Smooth muscle cell (in vitro differentiated cells): ENCODE measurements at regions not wholly inside any gene's neighbourhood (a gene's known extent, or its start where the extent isn't known, plus 50 kb on each side); places are given as distances from the start of the nearest gene placed in this dataset.

Experiments used
- DNase-seq: peaks from one replicate; lab custom pipeline; 2025; ENCODE audit not compliant: unreplicated experiment; lab: John Stamatoyannopoulos, UW
- H2AFZ ChIP-seq: fragments of 200-600 bp; sonication (generic); 2 replicates; pipeline ENCODE4 v1.6.0; 2016; ENCODE audit warnings: antibody characterized with exemption, low read depth, mild to moderate bottlenecking
- H3F3A ChIP-seq: fragments of 200-600 bp; sonication (generic); 2 replicates; pipeline ENCODE4 v1.6.0; 2017; ENCODE audit warnings: antibody characterized with exemption, low read depth
- H3K27ac ChIP-seq: fragments of 200-600 bp; sonication (generic); 2 replicates; pipeline ENCODE4 v1.5.1; 2016; ENCODE audit warnings: low read depth, mild to moderate bottlenecking
- H3K27me3 ChIP-seq: fragments of 200-600 bp; sonication (generic); 2 replicates; pipeline ENCODE4 v1.6.1; 2016; ENCODE audit warnings: low read depth, mild to moderate bottlenecking
- H3K36me3 ChIP-seq: fragments of 200-600 bp; sonication (generic); 2 replicates; pipeline ENCODE4 v1.5.1; 2016; ENCODE audit warnings: low read depth
- H3K4me1 ChIP-seq: fragments of 200-600 bp; sonication (generic); 2 replicates; pipeline ENCODE4 v1.5.1; 2016; ENCODE audit warnings: low read depth
- H3K4me2 ChIP-seq: fragments of 200-600 bp; sonication (generic); 2 replicates; pipeline ENCODE4 v1.6.0; 2016; ENCODE audit warnings: mild to moderate bottlenecking
- H3K4me3 ChIP-seq: fragments of 200-600 bp; sonication (generic); 2 replicates; pipeline ENCODE4 v1.5.1; 2016; ENCODE audit warnings: mild to moderate bottlenecking
- H3K79me2 ChIP-seq: fragments of 200-600 bp; sonication (generic); 2 replicates; pipeline ENCODE4 v1.6.0; 2016; ENCODE audit warnings: low read depth, mild to moderate bottlenecking
- H3K9ac ChIP-seq: fragments of 200-600 bp; sonication (generic); 2 replicates; pipeline ENCODE4 v1.6.0; 2016; ENCODE audit warnings: low read depth
- H3K9me3 ChIP-seq: fragments of 200-600 bp; sonication (generic); replicated peaks from 2 replicates; pipeline ENCODE4 v1.5.1; 2016; ENCODE audit warnings: low read depth
- H4K20me1 ChIP-seq: fragments of 200-600 bp; sonication (generic); 2 replicates; pipeline ENCODE4 v1.6.0; 2016; ENCODE audit warnings: low read depth
- WGBS: methylation state at CpG from one replicate; pipeline ENCODE4 v1.1.7; 2016; ENCODE audit warnings: low lambda C conversion rate; 5-methylcytosine and 5-hydroxymethylcytosine counted together
- TF ChIP-seq, protein P1 (sequence below): fragments of 200-600 bp; sonication (generic); IDR thresholded peaks from 2 replicates; pipeline ENCODE4 v1.5.1; 2017; ENCODE audit warnings: borderline replicate concordance, mild to moderate bottlenecking, antibody characterized with exemption; ENCODE audit not compliant: insufficient read depth, poor library complexity, severe bottlenecking

- TF ChIP-seq, protein P1, sequence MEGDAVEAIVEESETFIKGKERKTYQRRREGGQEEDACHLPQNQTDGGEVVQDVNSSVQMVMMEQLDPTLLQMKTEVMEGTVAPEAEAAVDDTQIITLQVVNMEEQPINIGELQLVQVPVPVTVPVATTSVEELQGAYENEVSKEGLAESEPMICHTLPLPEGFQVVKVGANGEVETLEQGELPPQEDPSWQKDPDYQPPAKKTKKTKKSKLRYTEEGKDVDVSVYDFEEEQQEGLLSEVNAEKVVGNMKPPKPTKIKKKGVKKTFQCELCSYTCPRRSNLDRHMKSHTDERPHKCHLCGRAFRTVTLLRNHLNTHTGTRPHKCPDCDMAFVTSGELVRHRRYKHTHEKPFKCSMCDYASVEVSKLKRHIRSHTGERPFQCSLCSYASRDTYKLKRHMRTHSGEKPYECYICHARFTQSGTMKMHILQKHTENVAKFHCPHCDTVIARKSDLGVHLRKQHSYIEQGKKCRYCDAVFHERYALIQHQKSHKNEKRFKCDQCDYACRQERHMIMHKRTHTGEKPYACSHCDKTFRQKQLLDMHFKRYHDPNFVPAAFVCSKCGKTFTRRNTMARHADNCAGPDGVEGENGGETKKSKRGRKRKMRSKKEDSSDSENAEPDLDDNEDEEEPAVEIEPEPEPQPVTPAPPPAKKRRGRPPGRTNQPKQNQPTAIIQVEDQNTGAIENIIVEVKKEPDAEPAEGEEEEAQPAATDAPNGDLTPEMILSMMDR = no peak
- no peaks in the 10 kb centered on the region for H3K79me2 ChIP-seq
- no peaks in the 10 kb centered on the region for H3K4me1 ChIP-seq
- DNase-seq = no peak
- no peak overlapping the region for H3K4me2 ChIP-seq
- no peak overlapping the region for H3K4me3 ChIP-seq
- H3K9ac ChIP-seq = no peak overlapping the region
- no peaks in the 10 kb centered on the region for H3K36me3 ChIP-seq
- no peak overlapping the region for H3K27ac ChIP-seq
- no peaks in the 10 kb centered on the region for H3K9me3 ChIP-seq
- no peaks in the 10 kb centered on the region for H3K27me3 ChIP-seq
- H3F3A ChIP-seq = peaks cover 4% of the 10 kb centered on the region
- no peaks in the 10 kb centered on the region for H4K20me1 ChIP-seq
- no peak overlapping the region for H2AFZ ChIP-seq
Measured at GRCh38 chr1:157388057-157388456, 164.3 kb downstream of the FCRL5 start.

- no peaks in the 10 kb centered on the region for H4K20me1 ChIP-seq
- no peaks in the 10 kb centered on the region for H3K27me3 ChIP-seq
- H3F3A ChIP-seq = no peaks in the 10 kb centered on the region
- no peak overlapping the region for H3K4me3 ChIP-seq
- 43% methylated on average over 2 of the region's 2 CpGs for WGBS
- H3K36me3 ChIP-seq = no peaks in the 10 kb centered on the region
- TF ChIP-seq, protein P1 = no peak
- H3K79me2 ChIP-seq = no peaks in the 10 kb centered on the region
- no peak overlapping the region for H3K4me2 ChIP-seq
- no peak overlapping the region for H3K9ac ChIP-seq
- no peak for DNase-seq
- no peak overlapping the region for H3K27ac ChIP-seq
- H2AFZ ChIP-seq = no peak overlapping the region
- no peaks in the 10 kb centered on the region for H3K9me3 ChIP-seq
- no peaks in the 10 kb centered on the region for H3K4me1 ChIP-seq
Measured at GRCh38 chr1:157384258-157384657, 168.1 kb downstream of the FCRL5 start.

- H3K79me2 ChIP-seq = no peaks in the 10 kb centered on the region
- H4K20me1 ChIP-seq = no peaks in the 10 kb centered on the region
- no peak for DNase-seq
- no peak overlapping the region for H2AFZ ChIP-seq
- H3K27me3 ChIP-seq = no peaks in the 10 kb centered on the region
- no peaks in the 10 kb centered on the region for H3K36me3 ChIP-seq
- no peaks in the 10 kb centered on the region for H3F3A ChIP-seq
- no peak overlapping the region for H3K4me2 ChIP-seq
- no peak overlapping the region for H3K4me3 ChIP-seq
- no peak overlapping the region for H3K27ac ChIP-seq
- 100% methylated on average over 1 of the region's 1 CpG for WGBS
- no peaks in the 10 kb centered on the region for H3K4me1 ChIP-seq
- no peaks in the 10 kb centered on the region for H3K9me3 ChIP-seq
- TF ChIP-seq, protein P1 = no peak
- H3K9ac ChIP-seq = no peak overlapping the region
Measured at GRCh38 chr1:157382351-157382750, 170.0 kb downstream of the FCRL5 start.

DNA sequence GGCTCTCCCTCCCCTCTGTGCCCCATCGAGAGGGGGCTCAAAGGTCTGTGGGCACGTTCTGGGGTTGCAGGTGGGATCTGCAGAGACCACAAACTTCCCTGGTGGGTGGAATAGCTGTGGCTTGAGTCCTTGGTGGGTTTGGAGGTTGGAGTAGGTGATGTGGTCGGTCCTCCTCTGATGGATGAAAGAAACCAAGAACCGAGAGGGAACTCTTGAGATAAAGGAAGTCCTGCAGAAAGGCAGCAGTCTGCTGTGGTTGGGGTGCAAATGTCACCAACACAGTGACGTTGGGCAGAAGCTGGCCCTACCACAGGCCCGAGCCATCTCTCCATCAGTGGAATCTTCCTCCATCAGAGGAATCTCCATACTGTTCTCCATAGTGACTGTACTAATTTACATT, 171.8 kb downstream of the FCRL5 start:
- Histone ChIP-seq H3K27me3 (no peaks in the 10 kb centered on the region), H3K9me3 (no peaks in the 10 kb centered on the region), H3K27ac (no peak overlapping the region), H4K20me1 (no peaks in the 10 kb centered on the region), H3K9ac (no peak overlapping the region), H3K36me3 (no peaks in the 10 kb centered on the region), H3K4me1 (no peaks in the 10 kb centered on the region), H3K79me2 (no peaks in the 10 kb centered on the region), H3K4me3 (no peak overlapping the region), H2AFZ (no peak overlapping the region), H3K4me2 (no peak overlapping the region), H3F3A (no peaks in the 10 kb centered on the region)
- TF ChIP-seq, protein P1 = no peak
- no peak for DNase-seq
- WGBS = 76% methylated on average over 6 of the region's 6 CpGs
